Vagina (tissue), 2 donors: ENCODE measurements at regions not wholly inside any gene's neighbourhood (a gene's known extent, or its start where the extent isn't known, plus 50 kb on each side); places are given as distances from the start of the nearest gene placed in this dataset.

Experiments
- CTCF ChIP-seq, 3 experiments: fragments of 450-650 bp in 2 of 3; fragments of 200-600 bp in 1 of 3; sonication (generic) in 1 of 3; IDR thresholded peaks; one replicate each; pipeline ENCODE4 v1.5.1; 2017 to 2019; ENCODE audit warnings: antibody characterized with exemption in 3 of 3, mild to moderate bottlenecking in 2 of 3, moderate library complexity in 2 of 3
- POLR2A ChIP-seq, 2 donors: fragments of 450-650 bp; IDR thresholded peaks; one replicate each; pipeline ENCODE4 v1.6.1; 2017; ENCODE audit warnings: antibody characterized with exemption in 2 of 2, mild to moderate bottlenecking in 2 of 2, moderate library complexity in 2 of 2
- POLR2AphosphoS5 ChIP-seq, 2 donors: sonication (generic); formaldehyde crosslinking; IDR thresholded peaks; one replicate each; pipeline ENCODE4 v1.9.0; 2017; ENCODE audit warnings: antibody characterized with exemption in 2 of 2, mild to moderate bottlenecking in 2 of 2, low read depth in 1 of 2; ENCODE audit not compliant: insufficient read depth in 1 of 2

DNA sequence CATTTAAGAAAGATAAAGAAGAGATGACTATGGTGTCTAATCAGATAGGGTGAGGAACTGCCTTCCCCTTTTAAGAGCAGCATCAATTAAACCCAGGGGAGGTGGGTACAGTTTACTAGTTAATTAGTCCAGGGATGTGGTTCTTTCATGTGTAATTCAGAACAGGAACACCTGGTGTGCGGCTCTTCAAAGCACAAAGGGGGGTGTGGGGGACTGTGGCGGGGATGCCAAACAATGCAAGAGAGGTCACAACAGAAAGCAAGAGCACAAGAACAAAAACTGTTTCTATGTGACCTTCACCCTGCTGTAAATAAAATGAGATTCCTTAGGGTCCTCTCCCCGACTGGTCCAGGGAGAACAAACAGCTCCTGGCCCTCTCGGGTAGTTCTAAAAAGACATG, 183.9 kb upstream of the SOX5 start:
- TF ChIP-seq CTCF (IDR thresholded peaks at IDR 0.05) (no peak), POLR2AphosphoS5 (IDR thresholded peaks at IDR 0.05; ENCODE audit: insufficient read depth in 1 of 2, low read depth in 1 of 2) (no peak), POLR2A (IDR thresholded peaks at IDR 0.05) (no peak)
